Epithelial cell of proximal tubule (primary cell): ENCODE measurements at regions not wholly inside any gene's neighbourhood (a gene's known extent, or its start where the extent isn't known, plus 50 kb on each side); places are given as distances from the start of the nearest gene placed in this dataset.
"Not testable (repeated sequence)": the region's sequence is repeated elsewhere in the genome, so short reads cannot be mapped to it uniquely, and the experiment has no call there.

Experiments used
- DNase-seq: peaks from one replicate; pipeline ENCODE4 v3.0.0-alpha.2; 2011; ENCODE audit warnings: low read depth
- H3K4me3 ChIP-seq: 2 replicates; pipeline ENCODE4 v1.5.1; 2011; ENCODE audit warnings: low read depth, mild to moderate bottlenecking, low read length

DNA sequence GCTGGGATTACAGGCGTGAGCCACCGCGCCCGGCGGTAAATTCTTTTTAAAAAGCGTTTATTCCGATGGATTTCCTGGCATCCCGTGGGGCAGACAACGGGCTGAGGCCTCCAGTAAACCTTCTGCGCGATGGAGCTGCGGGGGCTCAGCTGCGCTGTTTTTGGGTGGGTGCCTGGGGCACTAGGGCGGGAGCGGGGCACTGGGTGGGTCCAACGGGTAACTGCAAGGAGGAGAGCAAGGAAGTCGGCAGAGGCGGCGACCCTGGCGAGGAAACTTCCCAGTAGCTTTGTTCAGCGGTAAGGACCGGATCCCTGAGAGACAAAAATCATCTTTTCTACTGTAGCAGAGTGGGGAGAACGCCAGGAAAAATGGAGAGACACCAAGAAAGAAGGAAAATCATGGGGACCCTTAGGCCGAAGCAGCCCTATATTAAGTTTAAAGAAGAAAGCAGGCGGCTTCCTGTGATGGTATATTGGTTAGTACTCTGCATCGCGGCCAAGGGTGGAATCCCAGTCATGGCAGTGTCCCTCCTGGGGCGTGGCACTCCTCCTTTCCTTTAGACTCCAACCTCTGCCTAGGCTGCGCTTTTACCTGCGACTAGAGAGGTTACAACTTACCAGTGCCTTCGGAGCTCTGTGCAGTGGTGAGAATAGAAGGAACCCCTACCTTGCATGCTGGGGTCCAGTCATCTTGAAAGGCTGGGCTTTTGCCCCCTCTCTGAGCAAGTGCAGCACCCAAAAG lies 63.0 kb upstream of the NBPF20 start:
- DNase-seq, H3K4me3 ChIP-seq: not testable (repeated sequence)

DNA sequence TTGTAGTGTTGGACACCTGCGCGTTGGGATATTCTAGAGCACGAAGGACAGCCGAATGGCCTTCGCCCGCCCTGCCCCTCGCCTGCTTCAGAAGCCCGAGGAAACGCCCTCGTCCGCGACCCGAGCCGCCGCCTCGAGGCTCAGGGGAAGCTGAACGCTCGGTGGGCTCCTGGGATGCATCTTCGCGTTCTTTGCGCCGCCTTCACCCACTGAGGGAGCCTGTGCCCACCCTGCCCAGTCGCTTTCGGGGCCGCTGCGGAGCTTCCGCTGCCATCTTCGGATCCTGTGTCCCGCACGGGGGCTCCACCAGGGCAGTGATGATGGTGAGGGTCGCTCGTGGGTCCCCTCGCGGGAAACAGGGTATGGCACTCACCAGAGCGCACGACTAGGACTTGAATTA lies 61.8 kb upstream of the NBPF20 start:
- not testable (repeated sequence) for H3K4me3 ChIP-seq, DNase-seq

DNA sequence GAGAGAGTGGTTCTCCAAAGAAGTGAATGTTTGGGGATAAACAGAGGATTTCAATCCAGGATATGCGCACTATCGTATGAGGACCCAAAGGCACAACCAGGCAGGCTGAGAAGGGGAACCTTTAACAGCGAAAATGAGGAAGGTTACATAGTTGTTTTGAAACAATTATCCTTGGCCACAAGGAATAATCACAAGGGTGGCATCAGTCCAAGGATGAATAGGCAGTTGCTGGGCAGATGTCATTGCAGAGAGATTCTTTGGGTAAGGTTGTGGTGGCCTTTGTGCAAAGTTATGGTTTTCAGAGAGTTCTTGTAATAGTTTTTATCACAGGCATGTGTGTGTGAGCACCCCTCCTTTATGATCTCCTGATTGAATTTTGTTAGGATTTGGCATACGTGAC lies 58.9 kb upstream of the NBPF20 start:
- not testable (repeated sequence) for DNase-seq, H3K4me3 ChIP-seq

DNA sequence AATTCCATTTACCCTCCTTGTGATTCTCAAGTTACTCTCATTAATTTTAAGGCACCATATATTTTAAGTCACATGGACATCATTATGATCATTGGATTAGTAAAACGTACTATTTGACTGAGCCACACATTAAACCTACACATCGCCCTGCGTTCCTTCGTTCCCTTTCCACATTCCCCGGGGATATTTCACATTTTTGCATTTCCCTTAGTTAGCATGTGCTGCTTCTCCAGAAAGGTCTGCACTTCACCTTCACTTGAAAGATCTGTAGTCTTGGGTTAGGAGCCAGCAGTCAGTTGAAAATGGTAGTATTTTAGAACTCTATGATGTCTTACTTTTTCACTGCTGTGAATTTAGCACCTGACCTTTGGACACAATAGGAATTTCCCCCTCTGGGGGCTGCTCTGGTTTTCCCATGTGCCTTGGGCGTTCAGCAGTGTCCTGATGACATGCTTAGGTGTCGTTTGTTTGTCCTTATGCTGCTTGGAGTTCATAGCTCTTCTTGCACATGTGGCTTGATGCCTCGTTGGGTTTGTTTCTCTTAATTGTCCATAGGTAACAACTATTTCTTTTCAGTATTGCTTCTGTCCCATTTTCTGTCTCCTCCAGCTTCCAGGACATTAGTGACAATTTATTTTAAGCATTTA lies 56.9 kb upstream of the NBPF20 start:
- DNase-seq, H3K4me3 ChIP-seq: not testable (repeated sequence)

GRCh38 chr1:145475962-145476361 lies 50.6 kb upstream of the NBPF20 start:
- DNase-seq: not testable (repeated sequence)
- peak overlapping the region; percentile 42 for H3K4me3 ChIP-seq

DNA sequence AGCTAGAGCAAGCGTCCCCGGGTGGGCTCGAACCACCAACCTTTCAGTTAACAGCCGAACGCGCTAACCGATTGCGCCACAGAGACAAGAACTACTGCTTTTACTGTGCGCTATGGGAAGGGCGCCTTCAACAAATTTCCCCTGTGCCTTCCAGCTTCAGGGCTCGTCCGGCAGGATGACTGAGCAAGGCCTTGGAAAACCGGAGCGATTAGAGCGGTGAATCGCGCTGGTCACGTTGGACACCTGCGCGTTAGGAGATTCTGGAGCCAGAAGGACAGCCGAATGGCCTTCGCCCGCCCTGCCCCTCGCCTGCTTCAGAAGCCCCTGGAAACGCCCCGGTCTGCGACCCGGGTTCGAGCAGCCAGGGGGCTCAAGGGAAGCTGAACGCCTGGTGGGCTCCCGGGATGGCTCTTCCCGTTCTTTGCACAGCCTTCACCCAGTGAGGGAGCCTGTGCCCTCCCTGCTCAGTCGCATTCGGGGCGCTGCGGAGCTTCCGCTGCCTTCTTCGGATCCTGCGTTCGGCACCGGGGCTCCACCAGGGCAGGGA lies 50.0 kb upstream of the NBPF20 start:
- peak overlapping the region; percentile 42 for H3K4me3 ChIP-seq
- not testable (repeated sequence) for DNase-seq
